ENCODE measurements at regions not wholly inside any gene's neighbourhood (a gene's known extent, or its start where the extent isn't known, plus 50 kb on each side); places are given as distances from the start of the nearest gene placed in this dataset.

- no peak for DNase-seq
Measured at GRCh38 chr18:8945514-8945913, 157.0 kb upstream of the NDUFV2 start.

GRCh38 chr18:8946066-8946838 lies 156.2 kb upstream of the NDUFV2 start:
- DNase-seq: no peak

GRCh38 chr18:8947566-8947965 lies 154.9 kb upstream of the NDUFV2 start:
- no peak for DNase-seq

- no peak for DNase-seq
Measured at GRCh38 chr18:8948011-8948410, 154.5 kb upstream of the NDUFV2 start.

DNA sequence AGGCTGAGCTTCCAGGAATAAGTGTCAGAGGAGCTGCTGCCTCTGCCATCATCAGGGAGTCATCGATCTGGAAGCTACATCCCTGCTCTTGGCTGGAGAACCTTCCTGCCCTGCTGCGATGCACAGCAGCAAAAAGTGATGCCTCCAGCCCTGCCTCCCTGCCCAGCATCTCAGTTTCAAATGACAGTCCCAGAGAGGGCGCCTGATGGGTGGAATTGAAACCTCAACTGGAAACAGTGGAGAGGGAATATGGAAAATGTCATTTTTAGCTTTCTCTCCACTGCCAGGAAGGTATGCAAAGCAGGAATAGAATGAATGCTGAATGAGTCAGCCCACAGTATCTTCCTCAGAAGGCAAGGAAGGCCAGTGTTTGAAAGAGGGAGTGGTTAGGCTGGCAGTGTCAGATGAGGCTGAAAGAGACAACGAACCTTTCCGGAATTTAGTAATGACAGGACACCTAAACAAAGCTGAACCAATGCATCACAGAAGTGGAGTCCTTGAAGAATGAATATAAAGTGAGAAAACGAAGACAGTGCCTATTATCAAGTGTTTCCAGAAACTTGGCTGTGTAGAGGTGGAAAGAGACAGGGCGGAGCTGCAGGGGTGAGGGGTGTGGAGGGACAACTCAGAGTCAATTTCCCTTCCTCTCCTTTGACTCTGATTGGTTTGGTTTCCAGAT lies 153.9 kb upstream of the NDUFV2 start:
- no peak for DNase-seq

GRCh38 chr18:8949206-8949605 lies 153.3 kb upstream of the NDUFV2 start:
- no peak for DNase-seq

DNA sequence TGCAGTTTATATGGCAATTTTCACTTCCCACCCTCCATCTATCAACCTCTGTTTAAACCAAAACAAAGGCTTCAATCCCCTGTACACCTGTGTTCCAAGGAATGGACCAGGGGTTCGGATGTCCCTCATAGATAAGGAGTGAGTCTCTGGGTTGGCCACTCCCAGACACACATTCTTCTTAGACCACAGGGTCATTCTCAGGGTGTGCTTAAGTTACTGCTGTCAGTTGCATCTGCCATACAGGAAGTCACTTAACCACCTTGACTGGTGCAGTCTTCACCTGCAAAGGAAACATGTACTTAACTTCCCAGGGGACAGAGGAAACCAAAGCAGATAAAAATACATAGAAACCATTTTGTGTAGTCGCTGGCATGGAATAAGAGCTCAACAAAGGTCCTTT lies 151.0 kb upstream of the NDUFV2 start:
- no peak for DNase-seq

DNA sequence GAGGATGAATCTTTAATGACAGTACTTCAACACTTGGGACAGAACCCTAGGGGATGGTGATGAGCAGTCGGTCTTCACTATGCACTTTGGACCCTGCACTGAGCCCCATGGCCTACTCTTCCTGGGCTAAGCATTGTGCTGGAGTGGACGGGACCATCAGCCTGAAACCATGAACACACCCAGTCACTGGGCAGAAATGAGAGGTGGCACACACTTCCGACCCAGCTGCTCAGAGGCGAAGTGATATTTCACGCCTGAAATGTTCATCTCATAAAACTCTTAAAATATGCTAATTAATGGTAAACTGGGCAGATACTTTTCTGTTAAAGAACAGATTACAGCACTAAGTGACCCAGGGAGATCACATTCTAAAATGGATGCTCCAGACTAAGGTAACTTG lies 150.3 kb upstream of the NDUFV2 start:
- no peak for DNase-seq

DNA sequence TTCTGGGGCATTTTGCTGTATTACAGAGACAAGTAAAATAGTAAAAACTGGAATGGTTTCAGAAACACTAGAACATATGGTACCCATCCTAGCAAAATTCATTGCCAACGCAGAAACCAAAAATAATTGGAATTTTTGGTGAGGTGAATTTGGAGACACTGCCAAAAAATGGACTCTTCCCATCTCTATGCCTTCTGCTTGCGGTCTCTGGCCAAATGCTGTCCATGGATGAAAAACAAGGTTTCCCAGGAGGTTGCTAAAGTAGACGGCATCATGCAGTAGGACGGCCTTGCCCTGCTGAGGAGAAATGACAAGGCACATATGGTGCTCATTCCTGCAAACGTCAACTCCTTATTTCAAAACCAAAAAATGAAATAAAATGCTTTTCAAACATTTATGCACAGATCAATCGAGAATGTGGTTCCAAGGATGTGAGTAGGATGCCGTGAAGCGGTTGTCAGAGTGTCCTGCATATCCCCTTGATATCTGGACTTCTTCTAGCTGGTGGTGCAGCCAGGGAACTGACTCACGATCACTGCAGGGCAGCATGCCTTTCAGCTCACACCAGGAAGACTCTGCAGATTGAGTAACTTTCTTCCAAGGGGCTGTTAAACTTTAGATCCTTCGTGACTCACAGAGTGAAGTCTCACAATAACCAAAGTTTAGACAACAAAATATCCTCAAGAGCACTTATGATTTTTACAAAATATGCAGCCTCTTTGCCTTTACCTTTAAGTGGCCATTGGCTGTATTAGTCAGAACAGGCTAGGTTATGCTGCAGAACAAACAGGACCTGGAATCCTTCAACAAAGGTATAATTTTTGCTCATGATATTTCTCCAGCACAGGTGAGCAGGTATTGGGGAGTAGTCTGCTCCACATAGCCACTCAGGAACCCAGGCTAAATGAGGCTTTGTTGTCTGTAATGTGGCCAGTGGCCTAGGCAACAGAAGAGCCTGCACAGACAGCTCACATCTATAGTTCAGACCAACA lies 149.4 kb upstream of the NDUFV2 start:
- DNase-seq: no peak

DNA sequence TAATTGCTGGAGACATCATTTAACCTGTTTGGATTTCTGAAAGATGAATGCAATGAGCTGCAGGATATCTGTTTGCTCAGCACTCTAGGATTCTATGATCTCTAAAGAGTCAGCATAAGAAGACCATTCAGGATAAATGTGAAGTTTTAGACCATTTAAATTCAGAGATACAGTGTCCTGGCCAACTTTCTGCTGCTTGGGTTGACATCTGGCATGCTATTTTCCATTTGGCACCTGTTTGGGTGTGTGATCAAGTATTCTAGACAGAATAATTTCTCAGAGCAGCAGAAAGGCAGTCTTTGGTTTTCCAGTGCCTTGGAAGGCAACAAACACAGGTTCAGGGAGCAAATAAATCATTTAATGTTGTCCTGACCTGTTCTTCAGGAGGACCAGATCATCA lies 144.8 kb upstream of the NDUFV2 start:
- DNase-seq: no peak

GRCh38 chr18:8958660-8959059 lies 143.8 kb upstream of the NDUFV2 start:
- DNase-seq: no peak

GRCh38 chr18:8959551-8960135 lies 142.9 kb upstream of the NDUFV2 start:
- no peak for DNase-seq

- no peak for DNase-seq
Measured at GRCh38 chr18:8960740-8961657, 141.5 kb upstream of the NDUFV2 start.

DNA sequence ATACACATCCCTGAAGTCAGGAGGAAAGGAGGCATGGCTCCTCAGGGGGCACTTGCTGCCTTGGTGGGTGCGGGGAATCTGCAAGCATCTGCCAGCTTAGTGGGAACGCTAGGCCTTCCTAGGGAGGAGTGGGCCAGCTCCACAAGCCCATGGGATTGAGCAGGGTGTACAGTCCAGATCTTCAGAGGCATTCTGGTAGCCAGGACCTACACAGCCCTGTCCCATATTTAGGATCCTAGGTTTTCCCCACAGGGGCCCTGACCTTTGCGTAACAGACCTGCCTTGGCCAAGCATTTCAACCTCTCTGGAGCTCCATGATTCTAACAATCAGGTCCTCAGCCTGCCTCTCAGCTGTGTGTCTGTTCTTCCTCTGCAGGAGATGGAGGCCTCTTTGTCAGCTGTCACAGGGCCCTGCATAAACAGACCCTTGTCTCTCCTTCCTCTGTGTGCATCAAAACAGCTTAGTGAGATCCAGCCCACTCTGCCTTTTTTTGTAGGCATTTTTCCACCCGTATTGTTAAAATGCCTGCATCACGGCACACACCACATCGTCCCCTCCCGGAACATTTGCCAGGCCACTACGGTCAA lies 140.2 kb upstream of the NDUFV2 start:
- DNase-seq: no peak

- no peak for DNase-seq
Measured at GRCh38 chr18:8962855-8963635, 139.5 kb upstream of the NDUFV2 start.

DNA sequence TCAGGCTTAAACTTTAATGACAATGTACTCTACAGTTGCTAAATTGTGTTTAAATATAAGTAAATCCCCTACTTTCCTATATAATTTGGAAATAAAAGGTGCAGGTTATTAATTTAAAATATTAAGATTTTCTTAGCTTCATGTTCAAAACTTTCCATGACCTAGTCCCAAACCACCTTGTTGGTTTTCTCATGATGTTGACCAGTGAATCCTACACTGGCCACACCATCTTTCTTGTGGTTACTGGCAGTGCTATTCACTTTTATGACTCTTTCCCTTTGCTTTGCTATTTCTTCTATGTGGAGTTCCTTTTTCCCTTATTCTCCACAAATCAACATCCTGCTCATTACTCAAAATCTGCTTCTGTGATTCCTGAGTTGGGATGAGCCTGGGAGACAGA lies 138.6 kb upstream of the NDUFV2 start:
- no peak for DNase-seq

- no peak for DNase-seq
Measured at GRCh38 chr18:8965398-8965797, 137.1 kb upstream of the NDUFV2 start.

GRCh38 chr18:8966821-8967220 lies 135.7 kb upstream of the NDUFV2 start:
- no peak for DNase-seq

DNA sequence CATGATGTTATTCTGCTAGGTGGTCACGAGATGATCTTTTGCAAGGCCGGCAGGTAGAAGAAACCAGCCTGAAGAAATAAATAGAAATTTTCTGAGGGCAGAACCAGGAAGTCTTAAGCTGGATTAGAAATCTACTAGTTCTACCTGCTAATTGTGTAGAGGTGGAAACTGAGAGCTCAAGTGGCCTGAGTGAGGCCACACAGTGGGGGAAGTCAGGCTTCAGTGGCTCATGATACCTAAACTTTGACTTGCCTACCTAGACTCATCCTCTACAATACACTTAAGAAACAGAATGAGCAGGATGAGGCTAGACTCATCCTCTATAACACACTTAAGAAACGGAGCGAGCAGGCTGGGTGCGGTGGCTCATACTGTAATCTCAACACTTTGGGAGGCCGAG lies 134.9 kb upstream of the NDUFV2 start:
- DNase-seq: no peak

DNA sequence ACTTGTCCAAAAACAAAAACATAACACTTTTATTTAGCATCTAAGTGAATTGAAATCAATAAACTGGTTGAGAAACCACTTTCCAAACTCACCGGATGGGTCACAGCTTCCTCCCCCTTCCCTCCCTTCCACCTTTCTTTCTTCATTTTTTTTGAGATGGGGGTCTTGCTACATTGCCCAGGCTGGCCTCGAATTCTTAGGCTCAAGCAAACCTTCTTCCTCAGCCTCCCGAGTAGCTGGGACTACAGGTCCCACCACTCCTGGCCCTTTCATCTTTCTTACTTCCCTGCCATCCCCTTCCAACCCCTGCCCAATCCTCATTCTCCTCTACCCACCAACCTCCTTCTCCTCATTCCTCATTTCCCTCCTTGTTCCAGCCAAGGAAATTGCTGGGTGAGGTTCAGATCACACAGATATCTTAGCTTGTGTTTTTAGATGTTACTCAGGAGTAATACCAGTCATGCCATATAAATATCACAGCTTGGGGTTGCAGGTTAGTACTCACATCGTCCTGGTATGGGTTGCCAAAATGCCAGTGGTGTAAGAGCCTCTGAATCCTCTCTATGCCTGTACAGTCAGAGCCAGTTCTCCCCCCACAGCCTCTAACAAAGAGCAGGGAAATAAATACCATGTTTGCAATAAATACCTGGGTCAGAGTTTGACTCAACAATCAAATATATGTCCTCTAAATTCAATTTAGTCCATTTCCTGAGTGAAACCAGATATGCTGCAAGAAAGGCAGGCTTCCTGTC lies 132.7 kb upstream of the NDUFV2 start:
- no peak for DNase-seq
